Smooth muscle cell (in vitro differentiated cells): ENCODE measurements at regions not wholly inside any gene's neighbourhood (a gene's known extent, or its start where the extent isn't known, plus 50 kb on each side); places are given as distances from the start of the nearest gene placed in this dataset.

ENCODE experiments used
- DNase-seq: peaks from one replicate; lab custom pipeline; 2025; ENCODE audit not compliant: unreplicated experiment; lab: John Stamatoyannopoulos, UW
- H2AFZ ChIP-seq: fragments of 200-600 bp; sonication (generic); 2 replicates; pipeline ENCODE4 v1.6.0; 2016; ENCODE audit warnings: antibody characterized with exemption, low read depth, mild to moderate bottlenecking
- H3F3A ChIP-seq: fragments of 200-600 bp; sonication (generic); 2 replicates; pipeline ENCODE4 v1.6.0; 2017; ENCODE audit warnings: antibody characterized with exemption, low read depth
- H3K27ac ChIP-seq: fragments of 200-600 bp; sonication (generic); 2 replicates; pipeline ENCODE4 v1.5.1; 2016; ENCODE audit warnings: low read depth, mild to moderate bottlenecking
- H3K27me3 ChIP-seq: fragments of 200-600 bp; sonication (generic); 2 replicates; pipeline ENCODE4 v1.6.1; 2016; ENCODE audit warnings: low read depth, mild to moderate bottlenecking
- H3K36me3 ChIP-seq: fragments of 200-600 bp; sonication (generic); 2 replicates; pipeline ENCODE4 v1.5.1; 2016; ENCODE audit warnings: low read depth
- H3K4me1 ChIP-seq: fragments of 200-600 bp; sonication (generic); 2 replicates; pipeline ENCODE4 v1.5.1; 2016; ENCODE audit warnings: low read depth
- H3K4me2 ChIP-seq: fragments of 200-600 bp; sonication (generic); 2 replicates; pipeline ENCODE4 v1.6.0; 2016; ENCODE audit warnings: mild to moderate bottlenecking
- H3K4me3 ChIP-seq: fragments of 200-600 bp; sonication (generic); 2 replicates; pipeline ENCODE4 v1.5.1; 2016; ENCODE audit warnings: mild to moderate bottlenecking
- H3K79me2 ChIP-seq: fragments of 200-600 bp; sonication (generic); 2 replicates; pipeline ENCODE4 v1.6.0; 2016; ENCODE audit warnings: low read depth, mild to moderate bottlenecking
- H3K9ac ChIP-seq: fragments of 200-600 bp; sonication (generic); 2 replicates; pipeline ENCODE4 v1.6.0; 2016; ENCODE audit warnings: low read depth
- H3K9me3 ChIP-seq: fragments of 200-600 bp; sonication (generic); replicated peaks from 2 replicates; pipeline ENCODE4 v1.5.1; 2016; ENCODE audit warnings: low read depth
- H4K20me1 ChIP-seq: fragments of 200-600 bp; sonication (generic); 2 replicates; pipeline ENCODE4 v1.6.0; 2016; ENCODE audit warnings: low read depth
- CTCF ChIP-seq: fragments of 200-600 bp; sonication (generic); IDR thresholded peaks from 2 replicates; pipeline ENCODE4 v1.5.1; 2017; ENCODE audit warnings: borderline replicate concordance, mild to moderate bottlenecking, antibody characterized with exemption; ENCODE audit not compliant: insufficient read depth, poor library complexity, severe bottlenecking
- WGBS: methylation state at CpG from one replicate; pipeline ENCODE4 v1.1.7; 2016; ENCODE audit warnings: low lambda C conversion rate; 5-methylcytosine and 5-hydroxymethylcytosine counted together

GRCh38 chr12:114229150-114229549 is 176.8 kb downstream of the TBX5 start:
- Histone ChIP-seq H3K27me3 (peaks cover 17% of the 10 kb centered on the region), H3F3A (no peaks in the 10 kb centered on the region), H3K4me2 (no peak overlapping the region), H3K4me3 (no peak overlapping the region), H3K79me2 (no peaks in the 10 kb centered on the region), H3K4me1 (no peaks in the 10 kb centered on the region), H3K36me3 (no peaks in the 10 kb centered on the region), H3K9me3 (no peaks in the 10 kb centered on the region), H3K27ac (no peak overlapping the region), H3K9ac (no peak overlapping the region), H2AFZ (no peak overlapping the region), H4K20me1 (no peaks in the 10 kb centered on the region)
- 76% methylated on average over 1 of the region's 1 CpG for WGBS
- no peak for TF ChIP-seq CTCF
- DNase-seq: no peak

DNA sequence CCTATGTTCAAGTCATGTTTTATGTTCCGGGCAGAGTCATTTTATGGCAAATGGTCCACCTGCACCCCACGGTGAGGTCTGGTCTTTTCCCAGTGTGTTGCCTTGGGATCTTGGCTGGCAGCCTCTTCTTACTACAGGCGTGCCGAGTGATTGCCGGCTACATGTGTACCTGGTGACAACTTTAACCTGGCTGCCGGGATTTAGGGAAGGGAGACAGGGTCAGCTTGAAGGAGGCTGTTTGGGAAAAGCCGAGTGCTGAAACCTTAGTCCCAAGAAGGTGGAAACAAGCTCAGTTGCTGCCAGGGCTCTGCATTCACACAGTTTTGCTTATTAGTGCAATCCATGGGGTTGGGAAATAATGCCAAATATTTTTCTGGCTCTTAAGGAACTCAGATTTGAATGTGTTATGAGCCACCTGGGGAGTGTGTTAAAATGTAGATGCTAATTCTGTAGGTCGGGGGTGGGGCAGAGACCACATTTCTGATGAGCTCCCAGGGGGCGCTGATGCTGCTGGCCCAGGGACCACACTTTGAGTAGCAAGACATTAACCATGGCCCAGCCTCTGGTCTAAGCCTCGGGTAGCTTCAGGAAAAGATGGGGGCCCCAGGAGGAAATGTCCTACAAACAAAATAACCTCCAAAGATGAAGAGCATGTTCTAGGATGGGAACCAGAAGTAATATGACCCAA is 179.6 kb downstream of the TBX5 start:
- Histone ChIP-seq H2AFZ (no peak overlapping the region), H3K36me3 (no peaks in the 10 kb centered on the region), H3K27me3 (peaks cover 36% of the 10 kb centered on the region), H3F3A (no peaks in the 10 kb centered on the region), H3K9ac (no peak overlapping the region), H3K79me2 (no peaks in the 10 kb centered on the region), H3K4me3 (no peak overlapping the region), H3K4me1 (no peaks in the 10 kb centered on the region), H3K9me3 (no peaks in the 10 kb centered on the region), H3K27ac (no peak overlapping the region), H3K4me2 (no peak overlapping the region), H4K20me1 (no peaks in the 10 kb centered on the region)
- TF ChIP-seq CTCF: no peak
- no peak for DNase-seq
- WGBS: 77% methylated on average over 10 of the region's 10 CpGs

DNA sequence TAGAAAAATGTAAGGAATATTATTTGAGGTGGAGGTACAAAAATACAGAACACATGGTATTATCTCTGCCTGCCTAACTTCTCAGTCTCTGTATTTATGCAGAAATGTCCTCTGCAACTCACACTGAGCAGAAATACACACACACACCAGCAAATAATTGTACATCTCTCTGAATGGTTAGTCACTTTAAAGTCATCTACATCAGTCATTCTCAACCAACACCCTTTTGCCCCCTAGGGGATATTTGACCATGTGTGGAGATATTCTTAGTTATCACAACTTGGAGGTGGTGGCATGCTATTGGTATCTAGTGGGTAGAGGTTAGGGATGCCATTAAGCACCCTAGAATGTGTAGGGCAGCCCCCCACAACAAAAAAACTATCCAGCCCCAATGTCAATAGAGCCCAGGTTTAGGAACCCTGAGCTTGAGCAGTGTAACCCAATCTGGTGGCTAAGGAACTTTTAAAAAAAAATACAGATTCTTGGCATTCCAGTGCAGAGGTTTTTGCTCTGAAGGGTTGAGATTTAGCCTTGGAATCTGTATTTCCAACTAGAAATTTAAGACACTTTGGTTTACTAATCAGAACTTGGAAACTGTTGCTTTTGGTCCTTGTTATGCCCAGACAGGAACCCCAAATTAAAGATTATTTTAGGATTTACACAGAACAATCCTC is 183.8 kb downstream of the TBX5 start:
- Histone ChIP-seq H3F3A (no peaks in the 10 kb centered on the region), H3K4me3 (no peak overlapping the region), H3K79me2 (no peaks in the 10 kb centered on the region), H2AFZ (no peak overlapping the region), H3K27ac (no peak overlapping the region), H3K9me3 (no peaks in the 10 kb centered on the region), H3K4me2 (no peak overlapping the region), H4K20me1 (no peaks in the 10 kb centered on the region), H3K27me3 (peaks cover 66% of the 10 kb centered on the region), H3K9ac (no peak overlapping the region), H3K36me3 (no peaks in the 10 kb centered on the region), H3K4me1 (no peaks in the 10 kb centered on the region)
- DNase-seq: no peak
- TF ChIP-seq CTCF: no peak
